H1 (cell line): ENCODE measurements at regions not wholly inside any gene's neighbourhood (a gene's known extent, or its start where the extent isn't known, plus 50 kb on each side); places are given as distances from the start of the nearest gene placed in this dataset.

ENCODE experiments used
- CTCF ChIA-PET: fragments of 300-600 bp; sonication (Branson Sonifier 250); formaldehyde crosslinking; loops from one replicate; lab custom pipeline; 2021; ENCODE audit not compliant: partially characterized antibody; lab: Charles Lee
- POLR2A ChIA-PET: fragments of 300-600 bp; sonication (Branson Sonifier 250); formaldehyde crosslinking; loops from one replicate; lab custom pipeline; 2021; ENCODE audit warnings: inconsistent platforms; ENCODE audit not compliant: partially characterized antibody; lab: Charles Lee
- DNase-seq, 2 experiments: peaks; one replicate each; pipeline versions ENCODE4 v3.0.0 to v3.0.0-alpha.2; 2010 to 2022; ENCODE audit warnings: low spot score in 2 of 2, low read depth in 1 of 2, mixed read lengths in 1 of 2
- FAIRE-seq: peaks from 2 replicates; lab custom pipeline; 2011; peaks lifted over from hg19 to GRCh38; lab: Jason Lieb, UNC
- H2AFZ ChIP-seq: 2 replicates; pipeline ENCODE4 v1.8.1; 2012; ENCODE audit warnings: low read length, inconsistent platforms
- H2AK5ac ChIP-seq: 2 replicates; pipeline ENCODE4 v1.6.1; 2013; ENCODE audit warnings: low read depth, low read length
- H2BK120ac ChIP-seq: replicated peaks from 2 replicates; pipeline ENCODE3; 2013; ENCODE audit warnings: low read depth, low read length, inconsistent platforms
- H2BK12ac ChIP-seq: 2 replicates; pipeline ENCODE4 v1.6.1; 2013; ENCODE audit warnings: low read depth, low read length
- H2BK15ac ChIP-seq: 2 replicates; pipeline ENCODE4 v1.6.1; 2013; ENCODE audit warnings: low read length
- H2BK20ac ChIP-seq: 2 replicates; pipeline ENCODE4 v1.6.1; 2013; ENCODE audit warnings: low read length
- H2BK5ac ChIP-seq: 2 replicates; pipeline ENCODE4 v1.6.1; 2013; ENCODE audit warnings: low read depth, low read length
- H3K14ac ChIP-seq: 2 replicates; pipeline ENCODE4 v1.6.1; 2013; ENCODE audit warnings: inconsistent platforms; ENCODE audit not compliant: insufficient read length
- H3K18ac ChIP-seq: 2 replicates; pipeline ENCODE4 v1.6.1; 2013; ENCODE audit warnings: low read length; ENCODE audit errors: extremely low read depth
- H3K23ac ChIP-seq: 2 replicates; pipeline ENCODE4 v1.6.1; 2013; ENCODE audit warnings: inconsistent platforms; ENCODE audit not compliant: insufficient read length
- H3K23me2 ChIP-seq: 2 replicates; pipeline ENCODE4 v1.6.1; 2013; ENCODE audit warnings: low read depth, low read length
- H3K27ac ChIP-seq: 2 replicates; pipeline ENCODE4 v1.6.1; 2011; ENCODE audit warnings: low read depth, low read length, inconsistent platforms
- H3K27me3 ChIP-seq, 4 experiments: replicated peaks in 1 of 4; 1 replicate in 1 of 4; 2 replicates in 3 of 4; pipeline versions ENCODE4 v1.6.1 to v1.8.1; 2011 to 2013; ENCODE audit warnings: low read length in 3 of 4, mild to moderate bottlenecking in 3 of 4, inconsistent platforms in 2 of 4, mixed read lengths in 2 of 4, moderate library complexity in 1 of 4; ENCODE audit not compliant: control insufficient read depth in 3 of 4, insufficient read depth in 3 of 4; ENCODE audit errors: extremely low read depth in 1 of 4
- H3K36me3 ChIP-seq, 4 experiments: 2 replicates each; pipeline versions ENCODE4 v1.6.1 to v1.8.1; 2011 to 2013; ENCODE audit warnings: mild to moderate bottlenecking in 4 of 4, low read length in 3 of 4, moderate library complexity in 2 of 4, control low read depth in 1 of 4, inconsistent platforms in 1 of 4; ENCODE audit not compliant: insufficient read depth in 4 of 4, control insufficient read depth in 2 of 4
- H3K4ac ChIP-seq: replicated peaks from 2 replicates; pipeline ENCODE3; 2013; ENCODE audit warnings: low read length, low read depth, mixed read lengths, inconsistent platforms; ENCODE audit not compliant: insufficient read length
- H3K4me1 ChIP-seq, 4 experiments: replicated peaks in 1 of 4; 1 replicate in 1 of 4; 2 replicates in 3 of 4; pipeline versions ENCODE4 v1.6.1 to v1.8.1; 2011 to 2013; ENCODE audit warnings: low read length in 3 of 4, inconsistent platforms in 2 of 4, mixed read lengths in 1 of 4; ENCODE audit not compliant: insufficient read depth in 4 of 4, control insufficient read depth in 3 of 4
- H3K4me2 ChIP-seq, 2 experiments: 2 replicates each; pipeline versions ENCODE4 v1.6.1 to v1.8.1; 2011 to 2013; ENCODE audit warnings: low read depth in 2 of 2, low read length in 2 of 2, control low read depth in 1 of 2, inconsistent platforms in 1 of 2, mild to moderate bottlenecking in 1 of 2; ENCODE audit not compliant: insufficient read depth in 1 of 2
- H3K4me3 ChIP-seq, 4 experiments: fragments of 200-600, 300-600 bp in 1 of 4; sonication (generic), shearing (Covaris generic), sonication (Bioruptor Twin) in 1 of 4; 2 replicates each; pipeline versions ENCODE4 v1.5.1 to v1.8.1; 2011 to 2016; ENCODE audit warnings: low read length in 4 of 4, low read depth in 3 of 4, control low read depth in 2 of 4, inconsistent platforms in 2 of 4, mild to moderate bottlenecking in 2 of 4, mixed read lengths in 1 of 4, moderate library complexity in 1 of 4; ENCODE audit not compliant: insufficient read depth in 2 of 4; ENCODE audit errors: extremely low read depth in 1 of 4
- H3K56ac ChIP-seq: replicated peaks from 2 replicates; pipeline ENCODE3; 2013; ENCODE audit warnings: low read depth, mild to moderate bottlenecking, mixed read lengths, low read length, inconsistent platforms; ENCODE audit not compliant: insufficient read length
- H3K79me1 ChIP-seq: 2 replicates; pipeline ENCODE4 v1.6.1; 2013; ENCODE audit warnings: low read depth, low read length, control low read depth
- H3K79me2 ChIP-seq, 2 experiments: 2 replicates each; pipeline versions ENCODE4 v1.6.1 to v1.8.1; 2012 to 2013; ENCODE audit warnings: low read length in 2 of 2, mild to moderate bottlenecking in 2 of 2, inconsistent platforms in 1 of 2; ENCODE audit not compliant: insufficient read depth in 2 of 2, control insufficient read depth in 1 of 2
- H3K9ac ChIP-seq, 4 experiments: replicated peaks in 1 of 4; 1 replicate in 1 of 4; 2 replicates in 3 of 4; pipeline versions ENCODE4 v1.6.1 to v1.8.1; 2011 to 2013; ENCODE audit warnings: low read depth in 3 of 4, low read length in 3 of 4, control low read depth in 2 of 4, mild to moderate bottlenecking in 2 of 4, moderate library complexity in 2 of 4, inconsistent platforms in 1 of 4; ENCODE audit errors: extremely low read depth in 1 of 4
- H3K9me3 ChIP-seq, 2 experiments: 2 replicates each; pipeline versions ENCODE4 v1.6.1 to v1.8.1; 2012 to 2013; ENCODE audit warnings: mild to moderate bottlenecking in 2 of 2, moderate library complexity in 2 of 2, control low read depth in 1 of 2, inconsistent platforms in 1 of 2, low read depth in 1 of 2, low read length in 1 of 2, mixed read lengths in 1 of 2; ENCODE audit not compliant: insufficient read depth in 2 of 2
- H4K20me1 ChIP-seq, 2 experiments: replicated peaks in 1 of 2; 2 replicates each; pipeline versions ENCODE3 to v1.8.1; 2011 to 2013; ENCODE audit warnings: inconsistent platforms in 2 of 2, low read length in 2 of 2, mild to moderate bottlenecking in 1 of 2; ENCODE audit not compliant: insufficient read depth in 2 of 2, control insufficient read depth in 1 of 2
- H4K5ac ChIP-seq: 2 replicates; pipeline ENCODE4 v1.6.1; 2013; ENCODE audit warnings: low read length, low read depth, mixed read lengths, inconsistent platforms; ENCODE audit not compliant: insufficient read length
- H4K8ac ChIP-seq: 2 replicates; pipeline ENCODE4 v1.8.0; 2013; ENCODE audit warnings: mild to moderate bottlenecking, moderate library complexity, low read length, inconsistent platforms; ENCODE audit not compliant: insufficient read depth; ENCODE audit errors: extremely low read depth
- H4K91ac ChIP-seq: replicated peaks from 2 replicates; pipeline ENCODE3; 2013; ENCODE audit warnings: low read length, mixed read lengths, inconsistent platforms; ENCODE audit not compliant: insufficient read length
- KDM5A ChIP-seq: fragments of 200-600 bp; IDR thresholded peaks from 2 replicates; pipeline ENCODE4 v1.7.1; 2012; ENCODE audit warnings: mild to moderate bottlenecking, low read length, inconsistent platforms, mixed read lengths
- TAF7 ChIP-seq: optimal IDR thresholded peaks from 2 replicates; pipeline ENCODE3; 2011; ENCODE audit warnings: low read depth, mild to moderate bottlenecking, inconsistent platforms, low read length, moderate library complexity, borderline replicate concordance
- WGBS, 2 experiments: shearing (Covaris generic) in 1 of 2; methylation state at CpG; one replicate each; pipeline versions ENCODE4 v1.1.6 to v1.1.7; 2013 to 2015; ENCODE audit warnings: low lambda C conversion rate in 2 of 2, mixed read lengths in 2 of 2, inconsistent platforms in 1 of 2, low coverage in 1 of 2, missing lambda C conversion rate in 1 of 2; ENCODE audit not compliant: insufficient replicate concordance in 2 of 2, insufficient coverage in 1 of 2, insufficient read length in 1 of 2; ENCODE audit errors: extremely low coverage in 1 of 2, missing lambda C conversion rate in 1 of 2; 5-methylcytosine and 5-hydroxymethylcytosine counted together

GRCh38 chr7:120021085-120021484 is 251.9 kb upstream of the KCND2 start:
- H3K4me2 ChIP-seq: no peak overlapping the region
- 81% methylated on average over 1 of the region's 1 CpG; no CpG with 5 or more reads in 1 of the 2 experiments for WGBS, 2 experiments
- no peaks in the 10 kb centered on the region for H3K79me1 ChIP-seq
- no peaks in the 10 kb centered on the region for H4K20me1 ChIP-seq
- no peak overlapping the region for H3K27ac ChIP-seq
- H3K23ac ChIP-seq: no peak overlapping the region
- H2BK12ac ChIP-seq: no peak overlapping the region
- H3K79me2 ChIP-seq: no peaks in the 10 kb centered on the region
- H2BK15ac ChIP-seq: no peak overlapping the region
- no peak overlapping the region for H2BK5ac ChIP-seq
- H3K4me1 ChIP-seq: no peaks in the 10 kb centered on the region
- no peak overlapping the region for H3K14ac ChIP-seq
- DNase-seq: no peak
- H2AFZ ChIP-seq: peak overlapping the region; percentile 24; the same call in 1 of the 2 replicates
- H2BK20ac ChIP-seq: no peak overlapping the region
- H3K9me3 ChIP-seq: no peaks in the 10 kb centered on the region
- H3K18ac ChIP-seq: no peak overlapping the region
- H2BK120ac ChIP-seq: no peak overlapping the region
- no peaks in the 10 kb centered on the region for H3K36me3 ChIP-seq
- TF ChIP-seq KDM5A (no peak), TAF7 (no peak)
- H3K27me3 ChIP-seq: no peaks in the 10 kb centered on the region
- no peak overlapping the region for H2AK5ac ChIP-seq
- no peaks in the 10 kb centered on the region for H3K23me2 ChIP-seq
- H3K4ac ChIP-seq: no peak overlapping the region
- CTCF ChIA-PET: interaction anchor here (0.7 kb wide), 1 partner anchor 598 kb away, joined by 3 read pairs; no protein-coding TSS in a partner anchor
- POLR2A ChIA-PET: no interaction called here
- FAIRE-seq: no peak
- H4K5ac ChIP-seq: no peak overlapping the region
- no peak overlapping the region for H4K91ac ChIP-seq
- no peak overlapping the region for H4K8ac ChIP-seq
- no peak overlapping the region for H3K9ac ChIP-seq
- no peak overlapping the region for H3K56ac ChIP-seq
- H3K4me3 ChIP-seq: no peak overlapping the region
